GM12874 (cell line): ENCODE measurements at regions not wholly inside any gene's neighbourhood (a gene's known extent, or its start where the extent isn't known, plus 50 kb on each side); places are given as distances from the start of the nearest gene placed in this dataset.

Experiments
- TF ChIP-seq, protein P1 (sequence below): IDR thresholded peaks from 2 replicates; pipeline ENCODE4 v1.5.1; 2011; ENCODE audit warnings: low read depth, mild to moderate bottlenecking, control low read depth, low read length, moderate library complexity; ENCODE audit not compliant: insufficient read depth

DNA sequence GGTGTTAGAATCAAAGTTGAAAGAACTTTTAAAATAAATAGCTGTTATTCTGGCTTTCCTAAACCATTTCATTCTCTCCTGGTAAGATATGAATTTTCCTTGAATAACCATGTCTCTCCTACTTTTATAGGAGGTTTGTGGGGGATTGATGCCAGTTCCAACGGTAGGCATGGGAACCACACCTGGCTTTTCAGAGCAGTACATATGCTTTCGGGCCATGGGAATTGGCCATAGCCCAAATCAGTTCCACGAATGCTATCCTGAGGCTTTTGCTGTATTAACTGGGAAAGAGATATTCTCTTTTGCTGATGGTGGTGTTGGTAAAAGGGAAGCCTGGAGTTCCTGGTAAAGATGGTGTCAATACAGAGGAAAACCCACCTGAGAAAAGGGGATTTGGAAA is 396.2 kb upstream of the ZNF385D start:
- TF ChIP-seq, protein P1, sequence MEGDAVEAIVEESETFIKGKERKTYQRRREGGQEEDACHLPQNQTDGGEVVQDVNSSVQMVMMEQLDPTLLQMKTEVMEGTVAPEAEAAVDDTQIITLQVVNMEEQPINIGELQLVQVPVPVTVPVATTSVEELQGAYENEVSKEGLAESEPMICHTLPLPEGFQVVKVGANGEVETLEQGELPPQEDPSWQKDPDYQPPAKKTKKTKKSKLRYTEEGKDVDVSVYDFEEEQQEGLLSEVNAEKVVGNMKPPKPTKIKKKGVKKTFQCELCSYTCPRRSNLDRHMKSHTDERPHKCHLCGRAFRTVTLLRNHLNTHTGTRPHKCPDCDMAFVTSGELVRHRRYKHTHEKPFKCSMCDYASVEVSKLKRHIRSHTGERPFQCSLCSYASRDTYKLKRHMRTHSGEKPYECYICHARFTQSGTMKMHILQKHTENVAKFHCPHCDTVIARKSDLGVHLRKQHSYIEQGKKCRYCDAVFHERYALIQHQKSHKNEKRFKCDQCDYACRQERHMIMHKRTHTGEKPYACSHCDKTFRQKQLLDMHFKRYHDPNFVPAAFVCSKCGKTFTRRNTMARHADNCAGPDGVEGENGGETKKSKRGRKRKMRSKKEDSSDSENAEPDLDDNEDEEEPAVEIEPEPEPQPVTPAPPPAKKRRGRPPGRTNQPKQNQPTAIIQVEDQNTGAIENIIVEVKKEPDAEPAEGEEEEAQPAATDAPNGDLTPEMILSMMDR: no peak

DNA sequence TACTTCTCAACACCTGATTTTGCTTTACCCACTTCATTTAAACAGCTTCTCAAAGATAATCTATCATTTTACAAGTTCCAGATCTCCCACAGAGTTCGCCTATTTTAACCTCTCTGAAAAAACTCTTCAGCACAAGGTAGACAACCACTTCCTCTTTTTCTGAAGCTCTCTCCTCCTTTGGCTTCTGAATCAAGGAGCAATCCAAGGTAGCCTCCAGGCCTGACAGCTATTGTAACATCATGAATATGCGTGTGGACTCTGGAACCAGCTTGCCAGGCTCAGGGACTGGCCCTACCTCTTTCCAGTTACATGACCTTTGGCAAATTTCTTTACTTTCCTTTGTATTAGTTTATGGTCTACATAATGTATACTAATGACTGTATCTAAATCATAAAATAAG is 405.9 kb upstream of the ZNF385D start:
- TF ChIP-seq, protein P1: no peak

DNA sequence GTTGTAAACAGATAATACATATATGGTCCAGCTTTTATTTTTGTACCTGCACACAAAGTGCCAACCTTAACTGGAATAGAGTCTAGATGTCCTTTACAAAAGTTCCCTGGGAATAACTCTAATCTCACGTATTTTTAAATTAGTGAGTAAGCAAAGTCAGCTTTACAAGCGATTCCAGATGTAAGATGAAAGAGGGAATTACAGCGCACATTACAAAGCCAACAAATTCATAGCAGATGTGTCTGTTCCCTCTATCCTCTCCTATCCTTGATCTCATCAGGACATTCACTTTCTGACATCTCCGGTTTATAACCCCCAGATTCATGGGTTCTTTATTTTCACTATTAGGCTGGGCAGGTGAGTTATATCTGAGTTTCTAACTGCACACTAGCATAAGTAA is 406.8 kb upstream of the ZNF385D start:
- TF ChIP-seq, protein P1: no peak

DNA sequence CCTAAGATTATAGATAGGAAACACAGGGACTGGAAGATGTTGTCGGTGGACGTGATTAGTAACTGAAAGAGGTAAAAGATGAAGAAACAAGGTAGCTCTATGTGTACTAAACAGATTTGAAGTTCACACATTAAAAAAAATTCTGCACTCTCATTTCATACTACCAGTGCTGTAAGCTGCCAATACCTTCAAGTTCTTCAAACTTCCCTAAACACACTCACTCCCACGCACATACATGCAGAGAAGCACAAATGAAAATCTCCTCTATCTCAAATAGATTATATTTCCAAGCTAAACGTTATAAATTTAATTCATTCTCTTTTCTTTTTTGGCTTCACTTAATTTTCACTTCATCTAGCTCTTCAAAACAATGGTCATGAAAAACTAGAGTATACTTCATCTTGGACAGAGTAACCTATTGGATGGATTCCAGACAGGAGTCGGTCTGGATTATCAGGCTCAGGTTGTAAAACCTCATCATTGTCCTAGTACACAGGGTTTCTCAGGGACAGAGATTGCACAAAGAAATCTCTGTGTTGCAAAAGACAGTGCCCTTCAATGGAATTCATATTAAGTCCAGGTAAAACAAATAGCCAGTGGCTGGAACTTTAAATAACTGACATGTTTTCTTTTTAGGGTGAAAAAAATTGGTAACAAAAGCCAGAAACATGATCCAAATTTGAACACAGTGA is 408.1 kb upstream of the ZNF385D start:
- TF ChIP-seq, protein P1: no peak

DNA sequence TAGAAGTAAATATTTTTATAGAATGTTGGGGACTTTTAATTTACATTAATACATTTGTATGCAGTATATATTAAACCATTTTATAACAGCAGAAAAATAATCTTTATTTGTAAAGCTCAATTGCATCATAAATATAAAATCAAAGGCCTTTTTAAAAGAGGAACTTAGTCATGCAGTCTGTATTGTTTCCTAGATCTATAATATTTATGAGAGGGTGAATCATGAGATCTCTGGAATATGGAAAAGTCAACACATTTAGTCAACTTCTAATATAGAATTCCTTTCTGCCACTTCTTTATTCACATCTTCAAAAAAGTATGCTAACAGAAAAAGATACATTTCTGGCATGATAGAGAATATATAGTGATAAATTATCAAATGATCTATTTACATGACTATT is 410.3 kb upstream of the ZNF385D start:
- TF ChIP-seq, protein P1: no peak

DNA sequence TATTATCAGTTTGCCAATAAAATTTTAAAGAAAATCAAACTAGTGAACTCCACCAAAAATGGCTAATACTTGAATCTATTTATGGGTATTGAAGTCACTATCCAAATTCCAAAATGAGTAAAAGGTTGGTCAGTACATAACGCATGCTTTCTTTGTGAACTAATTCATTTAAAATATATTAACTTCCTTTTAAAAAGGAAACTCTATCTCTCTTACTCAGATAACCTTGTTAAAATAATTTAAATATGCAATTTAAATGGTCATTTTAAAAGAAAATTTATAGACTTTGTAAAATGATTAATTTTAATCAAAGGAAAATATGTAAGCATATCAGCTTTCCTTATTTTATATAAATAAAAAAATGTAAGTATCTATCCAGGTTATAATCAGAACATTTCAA is 419.4 kb upstream of the ZNF385D start:
- TF ChIP-seq, protein P1: no peak

DNA sequence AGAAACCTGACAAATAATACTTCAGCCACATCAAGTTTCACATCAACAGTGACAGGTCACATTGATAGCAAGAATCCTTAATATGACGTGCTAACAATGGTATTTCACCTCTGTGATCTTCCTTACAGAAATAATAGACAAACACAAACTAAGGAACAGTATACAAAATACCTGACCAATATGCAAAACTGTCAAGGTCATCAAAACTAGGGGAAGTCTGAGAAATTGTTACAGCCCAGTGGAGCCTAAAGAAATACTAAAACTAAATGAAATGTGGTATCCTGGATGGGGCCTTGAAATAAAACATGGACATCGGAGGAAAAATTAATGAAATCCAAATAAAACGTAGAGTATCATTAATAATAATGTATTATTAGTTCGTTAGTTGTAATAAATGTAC is 422.0 kb upstream of the ZNF385D start:
- TF ChIP-seq, protein P1: no peak
